ENCODE measurements at regions not wholly inside any gene's neighbourhood (a gene's known extent, or its start where the extent isn't known, plus 50 kb on each side); places are given as distances from the start of the nearest gene placed in this dataset.

DNA sequence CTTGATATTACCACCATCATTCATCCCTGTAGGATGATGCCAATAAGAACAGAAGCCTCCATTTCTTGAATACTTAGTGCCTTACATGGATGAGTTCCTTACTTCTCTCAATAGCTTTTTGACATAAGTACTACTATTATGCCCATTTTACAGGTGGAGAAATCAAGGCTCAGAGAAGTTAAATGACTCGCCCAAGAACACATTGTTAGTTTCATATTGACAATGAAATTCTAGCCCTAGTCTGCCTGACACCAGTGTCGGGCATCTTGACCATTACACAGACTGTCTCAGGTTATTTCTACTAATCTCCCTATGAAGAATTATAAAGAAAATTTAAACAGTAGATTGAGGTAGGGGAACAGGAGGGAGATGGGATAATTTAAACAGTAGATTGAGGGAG is 52.5 kb upstream of the ARL8B start:
- DNase-seq (ENCODE audit: low spot score): no peak

DNA sequence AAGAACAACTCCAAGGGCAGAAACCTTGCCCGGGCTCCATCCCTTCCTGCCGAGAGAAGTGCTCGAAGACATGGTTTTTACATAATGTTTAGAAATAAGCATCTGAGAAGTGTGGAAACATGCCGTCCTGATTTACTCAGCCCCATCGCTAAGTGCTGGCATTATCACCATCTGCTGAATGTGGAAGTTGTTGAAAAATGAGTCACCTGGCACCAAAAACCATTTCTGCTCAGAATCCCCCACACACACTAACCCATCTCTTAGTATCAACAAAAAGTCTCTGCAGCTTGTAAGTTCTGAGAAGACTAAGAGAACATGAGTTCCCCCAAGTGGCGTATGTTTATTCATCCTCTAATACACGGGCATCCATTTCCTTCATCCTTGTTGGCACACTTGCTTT is 51.0 kb upstream of the ARL8B start:
- no peak for DNase-seq (ENCODE audit: low spot score)

DNA sequence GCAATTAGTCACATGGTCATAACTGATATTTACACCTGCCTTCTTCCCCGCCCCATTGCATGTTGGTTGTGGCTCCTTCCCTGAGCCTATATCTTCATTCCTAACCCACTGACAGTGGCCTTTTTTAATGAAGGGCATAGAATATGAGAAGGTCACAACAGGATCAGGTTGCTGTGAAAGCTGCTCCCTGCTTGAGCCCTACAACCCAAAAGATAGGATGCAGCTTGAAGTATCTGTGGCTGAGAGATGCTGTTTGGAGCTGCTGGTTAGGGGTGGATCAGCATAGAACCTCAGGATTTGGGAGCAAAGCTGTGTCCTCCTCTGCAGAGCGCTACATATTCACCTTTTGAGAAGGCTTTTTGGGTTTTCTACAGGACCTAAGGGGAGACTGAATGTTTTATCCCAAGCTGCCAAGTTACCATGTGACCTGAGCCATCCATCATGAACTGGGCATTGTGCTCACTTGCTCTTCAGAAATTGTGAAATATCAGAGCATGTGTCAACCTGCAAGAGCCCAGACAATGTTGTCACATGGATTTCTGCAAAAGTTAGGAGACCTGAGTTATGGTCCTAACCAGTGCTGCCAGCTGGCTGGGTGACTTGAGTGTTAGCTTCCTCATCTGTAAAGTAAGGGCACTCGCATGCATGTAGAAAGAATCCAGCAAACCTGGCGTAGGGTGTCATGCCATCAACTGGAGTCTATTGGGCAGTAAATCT is 49.8 kb upstream of the ARL8B start:
- no peak for DNase-seq (ENCODE audit: low spot score)
